ENCODE measurements at regions not wholly inside any gene's neighbourhood (a gene's known extent, or its start where the extent isn't known, plus 50 kb on each side); places are given as distances from the start of the nearest gene placed in this dataset.

DNA sequence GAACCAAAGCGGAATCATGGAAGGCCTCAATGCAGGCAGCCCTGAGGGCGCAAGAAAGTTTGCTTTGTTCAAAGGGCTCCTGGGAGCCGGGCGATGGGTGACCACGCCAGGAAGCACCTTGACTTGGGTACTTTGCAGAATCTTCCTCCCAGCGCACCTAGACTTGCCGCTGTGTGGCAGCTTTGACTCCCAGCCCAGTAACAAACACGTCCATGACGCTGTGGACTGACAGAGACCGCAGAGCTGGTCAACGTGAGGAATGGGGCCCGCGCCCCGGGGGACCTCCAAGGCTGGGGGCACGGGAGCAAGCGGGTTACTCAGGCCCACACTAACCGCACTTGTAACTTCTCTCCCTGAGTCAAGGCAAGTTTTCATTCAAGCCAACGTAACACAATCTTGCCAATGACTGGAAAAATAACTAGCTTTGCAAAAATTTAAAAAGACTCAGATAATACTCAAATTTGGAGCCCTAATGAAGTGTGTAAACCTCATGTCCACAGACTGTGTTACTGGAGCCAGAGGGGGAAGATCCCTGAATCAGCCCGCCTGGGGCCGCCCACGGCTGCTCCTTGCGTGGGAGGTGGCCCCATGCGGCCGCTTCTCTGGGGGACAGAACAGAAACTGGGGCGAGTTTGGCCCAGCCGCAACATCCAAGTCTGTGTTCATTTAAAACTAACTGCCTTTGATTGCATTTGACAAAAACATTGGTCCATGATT, 130.8 kb downstream of the DNAJB6 start:
- Histone ChIP-seq H3K4ac (ENCODE audit: low read depth, low read length) (no peak overlapping the region), H2BK120ac (ENCODE audit: low read depth, low read length) (no peak overlapping the region), H3K4me2 (ENCODE audit: low read length) (no peak overlapping the region), H3K9ac (ENCODE audit: low read length) (no peak overlapping the region), H3K18ac (ENCODE audit: low read length) (no peak overlapping the region), H3K23ac (ENCODE audit: low read length) (no peak overlapping the region), H3K27ac (ENCODE audit: low read depth, low read length) (no peak overlapping the region), H3K79me2 (ENCODE audit: control insufficient read depth, insufficient read depth, low read length) (no peaks in the 10 kb centered on the region), H3K27me3 (ENCODE audit: insufficient read depth, low read length, poor library complexity) (no peaks in the 10 kb centered on the region), H2BK5ac (ENCODE audit: low read length) (no peak overlapping the region), H2BK15ac (replicated peaks; ENCODE audit: low read depth) (no peak overlapping the region), H2AK5ac (ENCODE audit: low read length) (no peak overlapping the region), H3K4me3 (ENCODE audit: low read length) (no peak overlapping the region), H3K56ac (ENCODE audit: low read length) (no peak overlapping the region), H4K5ac (ENCODE audit: low read length) (no peak overlapping the region), H3K4me1 (ENCODE audit: control insufficient read depth, low read depth, low read length) (no peaks in the 10 kb centered on the region), H4K8ac (ENCODE audit: low read depth, low read length) (no peak overlapping the region), H3K79me1 (ENCODE audit: low read length) (no peaks in the 10 kb centered on the region), H3K36me3 (ENCODE audit: control insufficient read depth, insufficient read depth, low read length) (no peaks in the 10 kb centered on the region)
- no peak for DNase-seq
- WGBS (ENCODE audit: extremely low coverage, insufficient coverage, low lambda C conversion rate), result no CpG with 5 or more reads among the region's 26 CpGs

DNA sequence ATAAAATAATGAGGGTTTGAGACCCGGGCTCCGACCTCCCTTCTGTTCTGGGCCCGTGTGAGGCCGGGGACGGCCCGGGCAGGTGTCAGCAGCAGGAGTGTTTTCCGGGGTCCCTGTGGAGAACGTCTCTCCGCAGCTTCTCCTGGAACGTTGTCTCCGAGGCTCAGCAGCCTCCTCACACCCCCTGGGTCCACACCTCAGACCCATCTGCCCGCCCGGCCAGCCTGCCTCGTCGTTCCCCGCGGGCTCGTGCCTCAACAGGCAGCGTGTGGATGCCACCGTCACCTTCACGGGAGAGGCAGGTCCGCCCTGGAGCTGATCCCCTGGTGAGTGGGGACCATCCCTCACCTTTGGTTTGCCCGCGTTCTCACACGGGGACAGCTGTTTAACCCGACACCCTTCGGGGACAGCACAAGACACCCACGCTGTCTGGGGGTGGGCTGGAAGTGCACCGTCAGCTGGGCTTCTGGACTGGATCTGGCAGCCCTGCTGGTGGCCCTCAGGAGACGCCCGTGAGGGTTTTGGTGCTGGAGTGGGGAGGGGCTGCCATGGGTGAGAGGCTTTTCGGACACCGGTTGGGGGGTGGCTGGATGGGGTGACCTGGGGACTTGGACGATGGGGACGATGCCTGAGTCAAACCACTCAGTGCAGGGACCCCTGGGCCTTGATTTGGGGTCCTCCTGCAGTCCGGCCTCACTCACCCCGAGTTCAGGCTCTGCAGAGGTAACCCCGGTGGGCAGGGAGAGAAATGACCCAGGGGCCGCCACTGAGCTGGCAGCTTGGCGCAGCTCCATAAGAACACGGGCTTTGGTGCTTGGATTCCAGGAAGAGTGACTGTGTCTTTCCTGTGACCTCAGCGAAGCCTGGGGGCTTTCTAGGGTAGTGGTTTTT, 131.7 kb downstream of the DNAJB6 start:
- Histone ChIP-seq H3K4me2 (ENCODE audit: low read length) (no peak overlapping the region), H3K4ac (ENCODE audit: low read depth, low read length) (no peak overlapping the region), H2BK15ac (replicated peaks; ENCODE audit: low read depth) (no peak overlapping the region), H3K18ac (ENCODE audit: low read length) (no peak overlapping the region), H3K79me2 (ENCODE audit: control insufficient read depth, insufficient read depth, low read length) (no peaks in the 10 kb centered on the region), H3K4me3 (ENCODE audit: low read length) (no peak overlapping the region), H3K79me1 (ENCODE audit: low read length) (no peaks in the 10 kb centered on the region), H3K23ac (ENCODE audit: low read length) (no peak overlapping the region), H2AK5ac (ENCODE audit: low read length) (no peak overlapping the region), H3K56ac (ENCODE audit: low read length) (no peak overlapping the region), H3K4me1 (ENCODE audit: control insufficient read depth, low read depth, low read length) (no peaks in the 10 kb centered on the region), H3K27me3 (ENCODE audit: insufficient read depth, low read length, poor library complexity) (no peaks in the 10 kb centered on the region), H3K9ac (ENCODE audit: low read length) (no peak overlapping the region), H3K36me3 (ENCODE audit: control insufficient read depth, insufficient read depth, low read length) (no peaks in the 10 kb centered on the region), H3K27ac (ENCODE audit: low read depth, low read length) (no peak overlapping the region), H4K5ac (ENCODE audit: low read length) (no peak overlapping the region), H2BK120ac (ENCODE audit: low read depth, low read length) (no peak overlapping the region), H2BK5ac (ENCODE audit: low read length) (no peak overlapping the region), H4K8ac (ENCODE audit: low read depth, low read length) (no peak overlapping the region)
- no CpG with 5 or more reads among the region's 42 CpGs for WGBS (ENCODE audit: extremely low coverage, insufficient coverage, low lambda C conversion rate)
- no peak for DNase-seq

DNA sequence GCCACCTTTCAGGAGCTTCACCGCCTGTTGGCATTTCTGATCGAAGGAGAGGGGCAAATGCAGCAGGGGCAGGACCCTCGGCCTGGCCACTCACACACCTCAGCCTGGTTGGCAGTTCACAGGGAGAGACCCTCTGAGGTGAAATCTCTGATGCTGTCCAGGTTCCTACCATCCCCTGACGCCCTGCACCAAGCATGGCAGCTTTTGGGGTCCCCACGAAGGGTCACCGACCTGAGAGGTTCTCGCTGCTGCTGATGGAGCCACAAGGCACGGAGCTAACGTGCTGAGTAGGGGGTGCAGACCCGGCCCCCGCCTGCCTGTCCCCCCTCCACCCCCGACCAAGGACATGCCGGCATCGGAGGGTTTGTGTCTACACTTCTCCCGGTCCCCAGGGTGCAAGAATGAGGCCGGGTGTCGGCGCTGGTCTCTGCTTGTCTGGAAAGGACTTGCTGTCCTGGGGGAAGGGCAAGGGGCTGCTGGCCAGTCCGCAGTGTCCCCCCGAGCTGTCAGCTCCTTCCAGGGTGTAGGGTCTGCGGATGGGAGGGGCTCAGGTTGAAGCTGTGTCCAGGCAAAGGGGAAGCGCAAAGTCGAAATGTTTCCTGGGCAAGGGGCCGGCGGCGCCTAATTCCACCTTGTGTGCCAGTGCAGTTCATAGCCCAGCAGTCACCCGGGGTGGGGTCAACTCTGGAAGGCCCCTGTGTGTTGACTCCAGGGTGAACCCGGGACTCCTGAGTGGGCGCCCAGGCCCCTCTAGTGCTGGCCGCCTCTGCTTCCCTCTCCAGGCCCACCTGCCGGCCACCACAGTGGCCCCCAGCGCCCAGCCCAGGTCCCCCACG, 132.6 kb downstream of the DNAJB6 start:
- H3K4me1 ChIP-seq (ENCODE audit: control insufficient read depth, low read depth, low read length), result no peaks in the 10 kb centered on the region
- no peak overlapping the region for H4K8ac ChIP-seq (ENCODE audit: low read depth, low read length)
- H3K79me2 ChIP-seq (ENCODE audit: control insufficient read depth, insufficient read depth, low read length), result no peaks in the 10 kb centered on the region
- no CpG with 5 or more reads among the region's 33 CpGs for WGBS (ENCODE audit: extremely low coverage, insufficient coverage, low lambda C conversion rate)
- H3K56ac ChIP-seq (ENCODE audit: low read length), result no peak overlapping the region
- H3K4me3 ChIP-seq (ENCODE audit: low read length), result no peak overlapping the region
- no peaks in the 10 kb centered on the region for H3K36me3 ChIP-seq (ENCODE audit: control insufficient read depth, insufficient read depth, low read length)
- no peak overlapping the region for H2BK120ac ChIP-seq (ENCODE audit: low read depth, low read length)
- H4K5ac ChIP-seq (ENCODE audit: low read length), result no peak overlapping the region
- no peaks in the 10 kb centered on the region for H3K27me3 ChIP-seq (ENCODE audit: insufficient read depth, low read length, poor library complexity)
- DNase-seq, result no peak
- no peak overlapping the region for H2BK15ac ChIP-seq (replicated peaks; ENCODE audit: low read depth)
- no peaks in the 10 kb centered on the region for H3K79me1 ChIP-seq (ENCODE audit: low read length)
- no peak overlapping the region for H3K23ac ChIP-seq (ENCODE audit: low read length)
- no peak overlapping the region for H3K4ac ChIP-seq (ENCODE audit: low read depth, low read length)
- no peak overlapping the region for H3K27ac ChIP-seq (ENCODE audit: low read depth, low read length)
- H3K4me2 ChIP-seq (ENCODE audit: low read length), result no peak overlapping the region
- no peak overlapping the region for H2AK5ac ChIP-seq (ENCODE audit: low read length)
- no peak overlapping the region for H3K18ac ChIP-seq (ENCODE audit: low read length)
- no peak overlapping the region for H2BK5ac ChIP-seq (ENCODE audit: low read length)
- H3K9ac ChIP-seq (ENCODE audit: low read length), result no peak overlapping the region

DNA sequence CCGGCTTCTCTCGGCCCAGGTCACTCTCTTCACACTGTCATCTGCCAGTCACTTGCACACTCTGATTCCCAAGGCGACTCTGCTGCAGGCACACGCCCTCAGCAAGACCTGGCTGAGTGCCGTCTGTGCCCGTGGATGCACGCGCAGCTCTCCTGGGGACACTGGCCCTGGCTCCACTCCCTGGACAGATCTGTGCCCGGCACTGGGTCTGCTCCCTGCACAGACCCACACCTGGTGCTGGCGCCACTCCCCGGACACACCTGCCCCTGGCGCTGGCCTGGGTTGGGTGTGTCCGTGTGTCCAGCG, 133.2 kb downstream of the DNAJB6 start:
- H2AK5ac ChIP-seq (ENCODE audit: low read length), result no peak overlapping the region
- no peaks in the 10 kb centered on the region for H3K27me3 ChIP-seq (ENCODE audit: insufficient read depth, low read length, poor library complexity)
- no peaks in the 10 kb centered on the region for H3K36me3 ChIP-seq (ENCODE audit: control insufficient read depth, insufficient read depth, low read length)
- no peak overlapping the region for H3K4ac ChIP-seq (ENCODE audit: low read depth, low read length)
- no peak for DNase-seq
- no peaks in the 10 kb centered on the region for H3K79me1 ChIP-seq (ENCODE audit: low read length)
- H3K9ac ChIP-seq (ENCODE audit: low read length), result no peak overlapping the region
- H3K23ac ChIP-seq (ENCODE audit: low read length), result no peak overlapping the region
- no peak overlapping the region for H3K4me2 ChIP-seq (ENCODE audit: low read length)
- H2BK120ac ChIP-seq (ENCODE audit: low read depth, low read length), result no peak overlapping the region
- no peak overlapping the region for H4K8ac ChIP-seq (ENCODE audit: low read depth, low read length)
- no peaks in the 10 kb centered on the region for H3K79me2 ChIP-seq (ENCODE audit: control insufficient read depth, insufficient read depth, low read length)
- no peak overlapping the region for H2BK5ac ChIP-seq (ENCODE audit: low read length)
- no peak overlapping the region for H2BK15ac ChIP-seq (replicated peaks; ENCODE audit: low read depth)
- no peak overlapping the region for H3K18ac ChIP-seq (ENCODE audit: low read length)
- WGBS (ENCODE audit: extremely low coverage, insufficient coverage, low lambda C conversion rate), result no CpG with 5 or more reads among the region's 14 CpGs
- H4K5ac ChIP-seq (ENCODE audit: low read length), result no peak overlapping the region
- no peaks in the 10 kb centered on the region for H3K4me1 ChIP-seq (ENCODE audit: control insufficient read depth, low read depth, low read length)
- H3K4me3 ChIP-seq (ENCODE audit: low read length), result no peak overlapping the region
- H3K56ac ChIP-seq (ENCODE audit: low read length), result no peak overlapping the region
- H3K27ac ChIP-seq (ENCODE audit: low read depth, low read length), result no peak overlapping the region

DNA sequence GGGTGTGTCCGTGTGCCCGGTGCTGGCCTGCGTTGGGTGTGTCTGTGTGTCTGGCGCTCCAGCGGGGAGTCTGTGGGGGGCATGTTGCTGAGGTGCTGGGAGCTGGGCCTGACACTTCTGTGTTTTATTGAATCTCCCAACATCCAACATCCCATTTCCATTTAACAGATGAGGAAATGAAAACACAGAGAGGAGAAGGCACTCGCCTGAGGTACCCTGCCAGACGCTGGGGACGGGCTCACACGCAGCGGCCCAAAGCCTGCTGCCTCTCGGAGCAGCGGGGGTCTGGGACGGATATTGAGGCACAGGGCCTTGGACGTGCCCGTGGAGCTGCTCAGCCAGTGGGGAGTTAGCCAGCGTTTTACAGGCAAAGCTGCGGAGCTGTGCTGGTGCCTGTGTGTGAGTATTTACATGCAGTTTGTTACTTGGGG, 133.9 kb downstream of the DNAJB6 start:
- H3K56ac ChIP-seq (ENCODE audit: low read length), result no peak overlapping the region
- H4K5ac ChIP-seq (ENCODE audit: low read length), result no peak overlapping the region
- H3K4me1 ChIP-seq (ENCODE audit: control insufficient read depth, low read depth, low read length), result no peaks in the 10 kb centered on the region
- no peak for DNase-seq
- WGBS (ENCODE audit: extremely low coverage, insufficient coverage, low lambda C conversion rate), result no CpG with 5 or more reads among the region's 17 CpGs
- H3K9ac ChIP-seq (ENCODE audit: low read length), result no peak overlapping the region
- no peak overlapping the region for H3K27ac ChIP-seq (ENCODE audit: low read depth, low read length)
- H3K79me2 ChIP-seq (ENCODE audit: control insufficient read depth, insufficient read depth, low read length), result no peaks in the 10 kb centered on the region
- H4K8ac ChIP-seq (ENCODE audit: low read depth, low read length), result no peak overlapping the region
- no peaks in the 10 kb centered on the region for H3K79me1 ChIP-seq (ENCODE audit: low read length)
- no peaks in the 10 kb centered on the region for H3K36me3 ChIP-seq (ENCODE audit: control insufficient read depth, insufficient read depth, low read length)
- H2AK5ac ChIP-seq (ENCODE audit: low read length), result no peak overlapping the region
- no peak overlapping the region for H3K18ac ChIP-seq (ENCODE audit: low read length)
- no peak overlapping the region for H2BK15ac ChIP-seq (replicated peaks; ENCODE audit: low read depth)
- H2BK5ac ChIP-seq (ENCODE audit: low read length), result no peak overlapping the region
- H3K4ac ChIP-seq (ENCODE audit: low read depth, low read length), result no peak overlapping the region
- no peak overlapping the region for H2BK120ac ChIP-seq (ENCODE audit: low read depth, low read length)
- H3K4me2 ChIP-seq (ENCODE audit: low read length), result no peak overlapping the region
- no peaks in the 10 kb centered on the region for H3K27me3 ChIP-seq (ENCODE audit: insufficient read depth, low read length, poor library complexity)
- no peak overlapping the region for H3K23ac ChIP-seq (ENCODE audit: low read length)
- no peak overlapping the region for H3K4me3 ChIP-seq (ENCODE audit: low read length)

Measured in mesendoderm (in vitro differentiated cells).